Spleen (tissue), 7 donors: ENCODE measurements at regions not wholly inside any gene's neighbourhood (a gene's known extent, or its start where the extent isn't known, plus 50 kb on each side); places are given as distances from the start of the nearest gene placed in this dataset.

Experiments used
- POLR2A ChIP-seq, 3 donors: fragments of 450-650 bp; IDR thresholded peaks; one replicate each; pipeline ENCODE4 v1.5.1; 2017; ENCODE audit warnings: antibody characterized with exemption in 3 of 3, mild to moderate bottlenecking in 1 of 3
- POLR2AphosphoS5 ChIP-seq, 3 donors: sonication (generic); formaldehyde crosslinking; IDR thresholded peaks; one replicate each; pipeline ENCODE4 v1.5.1; 2017; ENCODE audit warnings: antibody characterized with exemption in 3 of 3
- TF ChIP-seq, protein P1 (sequence below), 11 experiments: fragments of 200-600 bp in 7 of 11; fragments of 450-650 bp in 4 of 11; sonication (generic) in 4 of 11; IDR thresholded peaks in 8 of 11; conservative IDR thresholded peaks in 3 of 11; 1 replicate in 7 of 11; 2 replicates in 4 of 11; pipeline versions ENCODE4 v1.4.0 to v1.8.0; 2016 to 2021; ENCODE audit warnings: antibody characterized with exemption in 11 of 11, inconsistent platforms in 4 of 11, mild to moderate bottlenecking in 1 of 11
- donor health status: DM: no; HTN: no; CAD: no; lungs with moderate emphysema.
- donor health status: DM: no; HTN: no; CAD: no.
- donor health status: DM: no; HTN: no; CAD: no.

DNA sequence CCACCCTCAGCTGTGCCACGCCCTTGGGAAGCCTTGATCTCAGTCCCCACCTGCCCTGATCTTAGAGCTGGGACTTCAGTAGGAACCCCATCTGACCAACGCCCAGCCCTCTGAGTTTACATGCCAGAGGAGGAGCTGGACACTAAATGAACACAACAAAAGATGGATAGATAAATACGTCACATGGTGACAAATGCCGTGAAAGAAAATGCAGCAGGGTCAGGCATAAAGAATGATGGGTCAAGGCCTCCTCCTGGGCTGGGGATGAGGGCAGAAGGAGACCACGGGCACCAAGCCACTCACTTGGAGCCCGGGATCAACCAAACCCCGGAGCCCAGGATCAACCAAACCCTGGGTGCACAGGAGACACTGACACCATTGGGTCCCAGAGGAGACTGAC, 354.9 kb downstream of the C16orf95 start:
- TF ChIP-seq POLR2A (IDR thresholded peaks at IDR 0.05) (no peak), POLR2AphosphoS5 (IDR thresholded peaks at IDR 0.05) (no peak)
- TF ChIP-seq, protein P1, sequence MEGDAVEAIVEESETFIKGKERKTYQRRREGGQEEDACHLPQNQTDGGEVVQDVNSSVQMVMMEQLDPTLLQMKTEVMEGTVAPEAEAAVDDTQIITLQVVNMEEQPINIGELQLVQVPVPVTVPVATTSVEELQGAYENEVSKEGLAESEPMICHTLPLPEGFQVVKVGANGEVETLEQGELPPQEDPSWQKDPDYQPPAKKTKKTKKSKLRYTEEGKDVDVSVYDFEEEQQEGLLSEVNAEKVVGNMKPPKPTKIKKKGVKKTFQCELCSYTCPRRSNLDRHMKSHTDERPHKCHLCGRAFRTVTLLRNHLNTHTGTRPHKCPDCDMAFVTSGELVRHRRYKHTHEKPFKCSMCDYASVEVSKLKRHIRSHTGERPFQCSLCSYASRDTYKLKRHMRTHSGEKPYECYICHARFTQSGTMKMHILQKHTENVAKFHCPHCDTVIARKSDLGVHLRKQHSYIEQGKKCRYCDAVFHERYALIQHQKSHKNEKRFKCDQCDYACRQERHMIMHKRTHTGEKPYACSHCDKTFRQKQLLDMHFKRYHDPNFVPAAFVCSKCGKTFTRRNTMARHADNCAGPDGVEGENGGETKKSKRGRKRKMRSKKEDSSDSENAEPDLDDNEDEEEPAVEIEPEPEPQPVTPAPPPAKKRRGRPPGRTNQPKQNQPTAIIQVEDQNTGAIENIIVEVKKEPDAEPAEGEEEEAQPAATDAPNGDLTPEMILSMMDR (IDR thresholded peaks at IDR 0.05 in 8 of 11, conservative IDR thresholded peaks at IDR 0.05 in 3 of 11), result no peak
